ENCODE measurements at regions not wholly inside any gene's neighbourhood (a gene's known extent, or its start where the extent isn't known, plus 50 kb on each side); places are given as distances from the start of the nearest gene placed in this dataset.
"Not testable (repeated sequence)": the region's sequence is repeated elsewhere in the genome, so short reads cannot be mapped to it uniquely, and the experiment has no call there.

DNA sequence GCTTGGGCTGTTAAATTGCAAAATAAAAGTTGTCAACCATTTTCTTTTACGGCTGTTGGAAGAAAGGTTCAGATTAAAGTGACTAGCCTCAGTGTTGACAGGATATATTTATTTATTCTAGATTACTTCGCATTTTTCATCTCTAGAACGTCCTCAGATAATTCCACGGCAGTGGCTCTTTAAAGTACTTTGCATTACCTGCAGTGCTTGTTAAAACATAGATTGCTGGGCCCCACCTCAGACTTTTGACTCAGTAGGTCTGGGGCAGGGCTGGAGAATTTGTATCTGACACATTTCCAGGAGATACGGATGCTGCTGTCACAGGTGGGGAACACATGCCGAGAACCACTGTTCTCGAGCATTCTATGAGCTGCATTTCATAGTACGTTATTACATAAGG, 292.7 kb downstream of the EDEM1 start:
- DNase-seq = no peak

DNA sequence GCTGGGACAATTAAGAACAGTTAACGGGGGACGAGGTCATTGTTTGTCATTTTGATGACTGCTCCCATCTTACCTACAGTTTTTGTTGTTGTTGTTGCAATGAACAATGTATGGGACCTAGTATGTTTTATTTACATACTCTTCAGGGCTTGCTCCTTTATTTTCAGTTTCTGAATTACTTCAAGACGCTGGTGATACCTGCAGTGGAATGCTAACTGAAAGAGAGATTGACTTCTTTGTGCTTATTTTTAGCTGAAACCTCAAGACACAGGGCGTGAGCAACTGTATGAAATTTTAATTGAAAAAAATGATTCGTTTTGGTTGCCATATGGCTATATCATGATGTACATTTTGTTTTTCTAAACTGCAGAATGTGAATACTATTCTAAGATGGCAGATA, 297.9 kb downstream of the EDEM1 start:
- DNase-seq = no peak

DNA sequence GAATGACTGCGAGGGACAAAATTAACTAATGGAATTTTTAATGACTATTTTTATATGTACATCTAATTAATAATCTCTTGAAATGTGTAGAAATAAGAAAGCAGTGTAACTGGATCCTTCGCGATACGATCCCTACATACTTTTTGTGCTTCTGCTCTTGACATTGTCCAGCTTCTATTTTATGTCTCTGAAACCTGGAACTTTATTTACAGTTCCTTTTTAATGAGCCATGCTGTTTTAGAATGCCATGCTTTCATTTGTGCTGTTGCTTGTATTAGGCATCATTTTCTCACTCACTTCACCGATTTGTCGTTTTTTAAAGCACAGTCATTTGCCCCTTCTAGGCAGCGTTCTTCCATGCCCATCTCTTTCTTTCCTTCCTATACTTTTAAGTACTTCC, 301.3 kb downstream of the EDEM1 start:
- DNase-seq = no peak

DNA sequence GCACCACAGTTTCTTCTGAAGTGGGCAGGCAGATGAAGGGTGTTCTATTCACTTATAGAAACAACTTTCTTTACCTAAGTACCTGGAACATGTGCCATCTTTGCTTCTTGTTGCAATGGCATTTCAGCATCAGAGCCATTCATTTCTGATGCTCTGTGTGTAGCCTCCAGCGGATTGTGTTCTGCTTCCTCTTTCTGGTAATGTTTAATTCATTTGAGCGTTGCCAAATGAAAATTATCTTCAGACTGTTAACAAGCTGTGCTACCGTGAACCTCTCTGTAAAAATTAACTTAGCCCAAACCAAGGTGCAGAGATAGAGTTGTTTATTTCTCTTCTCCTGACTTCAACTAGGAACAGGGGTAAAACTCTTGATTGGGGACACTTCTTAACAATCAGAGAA, 302.0 kb downstream of the EDEM1 start:
- no peak for DNase-seq

DNA sequence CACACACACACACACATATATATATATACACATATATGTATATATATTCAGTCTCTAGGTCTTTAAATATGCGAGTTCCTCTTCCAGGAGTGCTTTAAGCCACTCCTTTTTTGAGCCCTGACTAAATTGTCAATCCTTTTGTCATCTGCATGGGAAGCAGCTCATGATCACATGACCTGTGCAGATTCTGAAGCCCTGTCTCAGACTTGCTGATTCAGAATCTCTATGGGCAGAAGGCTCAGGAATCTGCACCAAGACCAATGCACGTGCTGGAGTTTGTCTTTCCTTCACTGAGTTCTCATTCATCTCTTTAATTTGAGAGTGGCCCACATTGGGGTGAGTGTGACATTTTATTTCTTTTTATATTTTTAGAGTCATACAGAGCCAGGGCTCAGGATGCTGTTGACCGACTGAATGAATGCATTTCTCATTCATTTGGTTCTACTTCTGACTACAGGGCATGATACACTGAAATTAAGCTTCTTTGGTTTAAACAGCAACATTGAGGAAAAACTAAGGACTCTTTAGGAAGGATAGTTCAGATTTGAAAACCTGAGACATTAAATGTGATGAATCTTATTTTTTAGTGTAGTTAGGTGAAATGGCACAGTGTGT, 307.5 kb downstream of the EDEM1 start:
- DNase-seq = no peak

DNA sequence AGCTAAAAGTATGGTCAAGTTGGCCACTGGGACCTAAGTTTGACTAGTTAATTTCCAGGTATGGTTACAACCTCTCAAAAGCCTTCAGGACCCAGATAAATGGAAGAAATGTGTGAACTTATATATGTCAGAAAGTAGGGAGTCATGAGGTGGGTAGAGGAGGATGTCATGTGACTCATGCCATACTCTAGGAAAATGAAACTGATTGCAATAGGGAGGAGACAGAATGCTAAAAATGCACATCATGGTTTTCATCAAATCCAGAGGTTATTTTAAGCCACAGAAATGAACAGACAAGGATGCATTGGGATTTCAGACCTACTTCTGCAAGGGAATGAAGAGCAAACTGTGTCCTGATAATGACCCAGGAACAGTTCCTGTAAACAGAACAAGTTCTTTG, 310.0 kb downstream of the EDEM1 start:
- no peak for DNase-seq

DNA sequence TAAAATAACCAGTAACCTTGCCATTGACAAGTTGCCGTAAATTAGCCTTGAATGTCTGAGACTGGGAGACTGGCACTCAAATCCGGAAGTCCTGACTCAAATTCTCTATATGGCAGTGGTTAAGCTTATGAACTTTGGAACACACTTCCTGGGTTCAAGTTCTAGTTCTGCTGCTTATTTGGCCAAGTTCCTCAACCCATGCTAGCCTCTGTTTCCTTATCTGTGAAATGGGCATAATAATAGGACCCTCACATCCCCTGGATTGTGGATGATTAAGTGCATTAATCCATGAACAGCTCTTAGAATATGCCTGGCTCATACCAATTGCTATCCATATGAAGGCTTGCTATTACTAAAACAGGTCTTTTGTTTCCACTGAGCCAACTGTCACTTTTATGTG, 311.5 kb downstream of the EDEM1 start:
- no peak for DNase-seq

DNA sequence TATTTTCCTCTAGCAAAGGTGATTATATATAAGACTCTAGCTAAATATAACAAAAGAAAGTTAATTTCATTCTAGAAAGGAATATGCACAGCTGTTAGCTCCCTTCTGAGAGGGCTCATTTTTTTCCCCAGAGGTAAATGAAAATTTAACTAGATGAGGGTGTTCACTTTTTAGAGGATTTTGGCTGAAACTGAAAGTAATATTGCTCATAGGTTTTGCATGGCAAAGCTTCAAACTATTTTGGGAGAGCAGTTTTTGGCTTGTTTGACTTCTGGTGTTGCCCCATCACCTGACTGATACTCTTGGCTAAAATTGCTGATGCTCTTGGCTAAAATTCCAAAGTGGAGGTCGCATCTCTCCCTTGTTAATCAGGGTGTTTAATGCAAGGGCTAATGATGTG, 311.9 kb downstream of the EDEM1 start:
- no peak for DNase-seq

DNA sequence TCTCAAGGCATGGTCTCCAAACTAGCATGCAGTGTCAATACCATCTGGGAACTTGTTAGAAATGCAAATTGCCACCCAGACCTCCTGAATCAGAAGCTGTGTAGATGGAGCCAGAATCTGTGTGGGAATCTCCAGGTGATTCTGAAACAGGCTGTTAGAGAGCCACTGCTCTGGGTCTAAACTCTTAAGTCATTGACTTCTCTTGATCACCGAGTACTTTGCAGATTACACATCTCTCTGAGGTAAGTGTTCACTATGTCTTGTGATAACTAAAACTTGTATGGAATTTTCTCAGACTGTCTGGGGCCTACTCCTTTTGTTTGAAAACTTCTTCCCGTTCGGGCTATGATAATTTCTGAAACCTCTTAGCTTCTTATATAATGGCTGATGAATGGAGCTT, 315.6 kb downstream of the EDEM1 start:
- DNase-seq = no peak

DNA sequence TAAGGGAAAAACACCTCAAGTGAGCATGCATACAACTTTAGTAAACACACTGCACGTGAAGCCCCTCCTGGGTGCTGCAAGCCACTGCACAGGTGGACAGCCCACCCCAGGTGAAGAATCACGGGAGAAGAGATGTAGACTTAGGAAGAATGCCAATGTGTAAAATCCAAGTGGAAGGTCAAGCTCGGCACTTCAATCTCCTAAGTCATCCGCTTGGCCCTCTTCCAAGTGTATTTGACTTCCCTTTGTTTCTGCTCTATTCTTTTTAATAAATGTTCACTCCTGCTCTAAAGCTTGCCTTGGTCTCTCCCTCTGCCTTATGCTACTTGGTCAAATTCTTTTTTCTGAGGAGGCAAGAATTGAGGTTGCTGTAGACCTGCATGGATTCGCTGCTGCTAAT, 316.6 kb downstream of the EDEM1 start:
- no peak for DNase-seq

DNA sequence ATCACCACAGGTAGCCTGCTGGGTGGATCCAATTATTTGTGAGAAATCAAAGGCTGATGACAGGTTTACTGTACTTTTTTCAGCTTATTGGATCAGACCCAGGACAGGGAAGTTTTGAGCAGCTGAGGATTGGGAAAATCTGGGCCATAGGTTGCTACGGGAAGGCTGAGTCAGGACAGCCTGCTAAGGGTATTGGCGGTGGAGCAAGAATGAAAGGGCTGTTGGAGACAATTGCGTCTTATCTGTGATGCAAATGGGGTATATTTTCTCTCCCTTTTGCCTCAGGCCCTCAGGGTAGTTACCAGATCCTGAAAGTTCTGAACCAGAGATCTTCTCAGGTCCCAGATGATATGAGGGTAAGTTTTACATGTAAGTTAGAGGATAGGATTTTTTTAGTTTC, 317.7 kb downstream of the EDEM1 start:
- DNase-seq = no peak

DNA sequence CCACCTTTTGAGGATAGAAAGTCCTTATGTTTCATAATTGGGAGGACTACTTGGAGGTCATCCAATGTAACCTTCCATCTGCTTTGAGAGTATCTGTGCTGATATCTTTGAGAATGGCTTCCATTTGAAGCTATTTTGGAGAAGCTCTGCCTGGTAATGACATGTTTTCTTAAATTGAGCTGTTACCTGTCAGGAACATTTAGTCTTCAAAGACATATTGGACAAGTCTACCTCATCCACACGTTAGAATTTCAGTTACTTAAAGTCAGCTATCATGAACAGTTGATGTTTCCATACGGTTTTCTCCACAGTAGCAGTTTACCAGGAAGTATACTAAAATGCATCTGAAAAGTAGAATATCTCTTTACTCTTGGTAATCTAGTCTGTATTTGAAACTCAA, 318.5 kb downstream of the EDEM1 start:
- DNase-seq = no peak

DNA sequence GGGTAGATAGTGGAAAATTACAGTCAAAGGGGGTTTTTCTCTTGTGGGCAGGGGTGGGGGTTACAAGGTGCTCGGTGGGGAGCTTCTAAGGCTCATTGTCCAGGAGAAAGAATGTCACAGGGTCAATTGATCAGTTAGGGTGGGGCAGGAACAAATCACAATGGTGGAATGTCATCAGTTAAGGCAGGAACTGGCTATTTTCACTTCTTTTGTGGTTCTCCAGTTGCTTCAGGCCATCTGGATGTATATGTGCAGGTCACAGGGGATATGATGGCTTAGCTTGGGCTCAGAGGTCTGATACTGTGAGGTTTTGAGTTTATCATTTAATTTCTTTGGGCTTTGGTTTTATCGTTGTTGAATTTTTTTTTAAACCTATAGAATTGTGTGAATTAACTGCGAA, 321.4 kb downstream of the EDEM1 start:
- not testable (repeated sequence) for DNase-seq

DNA sequence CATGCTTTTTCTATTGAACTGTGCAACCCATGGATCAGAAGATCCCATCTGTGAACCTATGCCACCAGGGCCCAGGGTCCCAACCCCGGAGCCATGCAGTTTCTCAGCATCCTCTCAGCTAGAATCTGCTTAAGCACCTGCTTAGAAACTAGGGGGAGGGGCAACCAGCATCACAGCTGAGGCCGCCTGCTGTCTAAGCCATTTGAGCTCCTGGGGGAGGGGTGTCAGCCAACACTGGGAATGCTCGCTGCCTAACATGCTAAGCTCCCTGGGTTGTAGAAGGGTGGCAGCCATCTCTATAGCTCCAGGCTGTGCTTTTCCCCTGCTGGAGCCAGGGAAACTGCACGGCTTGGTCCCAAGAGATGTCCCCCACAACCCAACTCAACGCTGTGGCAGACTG, 322.8 kb downstream of the EDEM1 start:
- no peak for DNase-seq

DNA sequence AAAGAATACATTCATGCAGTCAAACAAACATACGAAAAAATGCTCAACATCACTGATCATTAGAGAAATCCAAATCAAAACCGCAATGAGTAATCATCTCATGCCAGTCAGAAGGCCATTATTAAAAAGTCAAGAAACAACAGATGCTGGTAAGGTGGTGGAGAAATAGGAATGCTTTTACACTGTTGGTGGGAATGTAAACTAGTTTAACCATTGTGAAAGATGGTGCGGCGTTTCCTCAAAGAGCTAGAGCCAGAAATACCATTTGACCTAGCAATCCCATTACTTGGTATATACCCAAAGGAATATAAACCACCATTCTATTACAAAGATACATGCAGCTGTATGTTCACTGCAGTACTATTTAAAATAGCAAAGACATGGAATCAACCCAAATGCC, 330.4 kb downstream of the EDEM1 start:
- DNase-seq = no peak

DNA sequence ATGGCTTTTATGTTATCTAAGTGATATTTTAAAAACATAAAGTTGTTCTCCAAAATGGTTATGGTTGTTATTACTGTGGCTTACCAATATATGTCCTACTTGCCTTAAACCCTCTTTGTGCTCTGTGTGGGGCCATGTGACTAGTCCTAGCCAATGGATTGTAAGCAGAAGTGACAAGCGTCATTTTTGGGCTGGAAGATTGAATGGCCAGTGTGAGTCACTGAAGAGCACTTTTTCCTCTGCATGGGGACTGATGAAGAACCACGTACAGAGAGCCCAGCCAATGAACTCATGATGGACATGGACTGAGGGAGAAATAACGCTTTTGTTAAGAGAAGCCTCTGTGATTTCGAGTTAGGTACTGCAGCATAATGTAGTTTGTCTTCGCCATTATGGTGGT, 332.7 kb downstream of the EDEM1 start:
- no peak for DNase-seq

DNA sequence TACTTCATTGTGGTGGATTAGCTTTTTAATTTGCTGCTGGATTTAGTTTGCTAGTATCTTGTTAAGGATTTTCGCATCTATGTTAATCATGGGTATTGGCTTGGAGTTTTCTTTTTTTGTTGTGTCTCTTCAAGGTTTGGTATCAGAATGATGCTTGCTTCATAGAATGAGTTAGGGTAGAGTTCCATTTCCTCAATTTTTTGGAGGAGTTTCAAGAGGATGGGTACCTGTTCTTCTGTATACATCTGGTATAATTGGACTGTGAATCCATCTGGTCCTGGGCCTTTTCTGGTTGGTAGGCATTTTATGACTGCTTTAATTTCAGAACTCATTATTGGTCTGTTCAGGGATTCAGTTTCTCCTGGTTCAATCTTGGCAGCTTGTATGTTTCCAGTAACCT, 335.6 kb downstream of the EDEM1 start:
- no peak for DNase-seq

DNA sequence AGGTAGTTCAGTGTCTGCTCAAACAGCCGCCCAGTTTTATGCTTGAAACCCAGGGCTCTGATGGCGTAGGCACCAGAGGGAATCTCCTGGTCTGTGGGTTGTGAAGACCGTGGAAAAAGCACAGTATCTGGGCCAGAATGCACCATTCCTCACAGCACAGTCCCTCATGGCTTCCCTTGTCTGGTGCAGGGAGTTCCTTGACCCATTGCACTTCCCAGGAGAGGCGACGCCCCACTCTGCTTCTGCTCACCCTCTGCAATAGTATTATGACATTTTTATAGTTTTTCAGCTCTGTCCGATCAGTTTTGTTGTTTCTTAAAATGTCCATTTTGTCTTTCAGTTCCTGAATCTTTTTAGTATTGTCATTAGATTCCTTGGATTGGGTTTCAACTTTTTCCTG, 343.5 kb downstream of the EDEM1 start:
- no peak for DNase-seq

DNA sequence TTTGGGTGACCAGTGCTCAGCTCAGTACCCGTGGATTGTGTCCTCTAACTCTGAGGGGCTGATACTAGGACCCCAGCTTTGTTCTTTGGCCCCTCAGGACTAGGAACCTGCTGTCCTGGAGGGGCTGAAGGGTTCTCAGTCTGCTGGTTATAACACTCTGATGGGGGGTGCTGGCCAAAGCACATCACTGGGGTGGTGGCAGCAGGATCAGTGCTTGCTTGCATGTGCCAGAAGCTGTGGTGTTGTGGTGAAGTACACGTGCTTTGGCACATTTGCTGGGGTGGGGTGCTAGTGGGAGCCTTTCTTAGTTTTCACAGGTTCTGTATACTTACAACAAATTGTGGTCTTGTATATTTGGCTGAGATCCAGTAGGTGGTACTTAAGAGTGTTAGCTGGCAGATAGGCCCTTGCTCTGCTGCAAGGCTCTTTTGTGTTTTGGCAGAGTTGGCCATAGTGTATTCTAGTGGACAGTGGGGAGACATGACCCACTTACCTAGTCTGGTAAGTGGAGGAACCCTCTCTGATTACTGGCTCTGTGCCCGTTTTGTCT, 344.3 kb downstream of the EDEM1 start:
- DNase-seq = no peak

DNA sequence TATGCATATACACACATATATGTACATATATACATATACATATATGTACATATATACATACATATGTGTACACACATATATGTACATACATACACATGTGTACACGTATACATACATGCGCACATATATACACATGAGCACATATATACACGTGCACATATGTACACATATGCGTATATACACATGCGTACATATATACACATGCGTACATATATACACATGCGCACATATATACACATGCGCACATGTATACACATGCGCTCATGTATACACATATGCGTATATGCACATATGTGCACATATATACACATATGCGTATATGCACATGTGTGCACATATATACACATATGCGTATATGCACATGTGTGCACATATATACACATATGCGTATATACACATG, 353.0 kb downstream of the EDEM1 start:
- DNase-seq = no peak

DNA sequence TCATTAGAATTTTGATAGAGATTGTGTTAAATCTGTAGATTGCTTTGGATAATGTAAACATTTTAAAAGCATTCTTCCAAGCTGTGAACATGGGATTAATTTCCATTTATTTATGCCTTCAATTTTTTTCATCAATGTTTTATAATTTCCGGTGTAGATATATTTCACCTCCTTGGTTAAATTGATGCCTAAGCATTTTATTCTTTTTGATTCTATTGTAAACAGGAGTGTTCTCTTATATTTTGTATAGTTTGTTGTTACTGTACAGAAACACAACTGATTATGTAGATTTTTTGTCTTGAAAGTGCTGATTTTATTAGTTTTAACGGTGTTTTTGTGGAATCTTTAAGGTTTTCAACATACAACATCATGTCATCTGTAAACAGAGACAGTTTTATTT, 355.0 kb downstream of the EDEM1 start:
- no peak for DNase-seq

DNA sequence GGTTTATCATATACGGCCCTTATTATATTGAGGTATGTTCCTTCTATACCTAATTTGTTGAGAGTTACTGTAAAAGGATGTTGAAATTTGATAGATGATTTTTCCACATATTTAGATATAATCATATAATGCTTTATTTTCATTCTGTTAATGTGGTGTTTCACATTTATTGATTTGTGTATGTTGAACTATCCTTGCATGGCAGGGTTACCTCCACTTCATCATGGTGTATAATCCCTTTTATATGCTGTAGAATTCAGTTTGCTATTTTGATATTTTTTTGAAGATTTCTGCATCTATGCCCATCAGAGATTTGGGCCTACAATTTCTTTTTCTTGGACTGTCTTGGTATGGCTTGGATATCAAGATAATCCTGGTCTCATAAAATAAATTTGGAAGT, 355.5 kb downstream of the EDEM1 start:
- no peak for DNase-seq

DNA sequence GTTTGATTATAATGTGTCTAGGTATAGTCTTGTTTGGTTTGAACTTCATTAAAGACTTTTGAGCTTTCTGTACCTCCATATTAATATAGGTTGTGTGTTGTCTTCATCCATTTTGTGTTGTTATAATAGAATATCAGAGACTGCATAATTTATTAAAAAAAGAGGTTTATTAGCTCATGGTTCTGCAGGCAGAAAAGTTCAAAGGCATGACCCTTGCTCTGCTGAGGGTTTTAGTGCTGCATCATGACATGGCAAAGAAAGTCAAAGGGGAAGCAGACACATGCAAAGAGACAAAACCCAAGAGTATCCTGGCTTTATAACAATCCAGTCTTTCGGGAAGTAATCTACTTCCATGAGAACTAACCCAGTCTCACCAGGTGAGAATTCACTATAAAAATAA, 358.2 kb downstream of the EDEM1 start:
- no peak for DNase-seq

DNA sequence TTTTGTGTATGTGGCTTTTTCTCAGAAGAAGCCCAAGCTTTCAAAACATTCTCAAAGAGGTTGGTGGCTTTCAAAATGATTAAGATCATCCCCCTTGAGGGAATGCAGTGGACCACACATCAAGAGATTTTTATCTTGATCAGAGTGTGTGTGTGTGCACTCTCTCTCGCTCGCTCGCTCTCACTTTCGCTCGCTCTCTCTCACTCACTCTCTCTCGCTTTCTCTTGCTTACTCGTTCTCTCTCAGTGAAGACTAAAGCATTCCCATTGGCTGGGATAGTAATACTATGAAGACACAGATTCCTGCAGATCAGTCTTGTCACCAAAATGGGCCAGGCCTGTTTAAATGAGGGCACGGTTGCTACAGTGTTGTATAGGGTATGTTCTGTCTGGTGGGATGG, 365.7 kb downstream of the EDEM1 start:
- DNase-seq = no peak

DNA sequence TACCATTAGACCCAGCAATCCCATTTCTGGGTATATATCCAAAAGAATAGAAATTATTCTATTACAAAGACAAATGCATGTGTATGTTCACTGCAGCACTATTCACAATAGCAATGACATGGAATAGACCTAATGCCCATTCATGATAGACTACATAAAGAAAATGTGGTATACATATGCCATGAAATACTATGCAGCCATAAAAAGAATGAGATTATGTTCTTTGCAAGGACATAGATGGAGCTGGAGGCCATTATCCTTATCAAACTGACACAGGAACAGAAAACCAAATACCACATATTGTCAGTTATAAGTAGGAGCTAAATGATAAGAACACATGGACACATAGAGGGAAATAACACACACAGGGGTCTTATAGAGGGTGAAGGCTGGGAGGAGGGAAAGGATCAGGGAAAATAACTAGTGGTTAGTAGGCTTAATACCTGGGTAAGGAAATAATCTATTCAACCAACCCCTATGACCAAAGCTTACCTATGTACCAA, 366.8 kb downstream of the EDEM1 start:
- no peak for DNase-seq

DNA sequence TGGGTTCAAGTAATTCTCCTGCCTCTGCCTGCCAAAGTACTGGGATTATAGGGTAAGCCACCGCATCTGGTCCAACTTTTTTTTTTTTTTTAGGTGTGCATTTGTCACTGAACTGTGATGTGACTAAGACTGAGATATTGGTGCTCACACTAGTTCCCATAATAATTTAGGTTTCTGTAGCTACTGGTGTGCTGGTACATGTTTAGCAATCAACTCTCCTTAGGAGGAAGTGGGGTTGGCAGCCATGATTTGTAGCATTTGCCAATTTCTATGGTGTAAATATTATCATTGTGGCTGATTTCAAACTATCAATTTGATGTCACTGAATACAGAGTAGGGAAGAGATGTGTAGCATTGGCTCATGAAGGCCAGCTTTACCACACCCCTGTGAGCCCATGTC, 372.7 kb downstream of the EDEM1 start:
- DNase-seq = no peak
